ENCODE measurements at regions not wholly inside any gene's neighbourhood (a gene's known extent, or its start where the extent isn't known, plus 50 kb on each side); places are given as distances from the start of the nearest gene placed in this dataset.

DNA sequence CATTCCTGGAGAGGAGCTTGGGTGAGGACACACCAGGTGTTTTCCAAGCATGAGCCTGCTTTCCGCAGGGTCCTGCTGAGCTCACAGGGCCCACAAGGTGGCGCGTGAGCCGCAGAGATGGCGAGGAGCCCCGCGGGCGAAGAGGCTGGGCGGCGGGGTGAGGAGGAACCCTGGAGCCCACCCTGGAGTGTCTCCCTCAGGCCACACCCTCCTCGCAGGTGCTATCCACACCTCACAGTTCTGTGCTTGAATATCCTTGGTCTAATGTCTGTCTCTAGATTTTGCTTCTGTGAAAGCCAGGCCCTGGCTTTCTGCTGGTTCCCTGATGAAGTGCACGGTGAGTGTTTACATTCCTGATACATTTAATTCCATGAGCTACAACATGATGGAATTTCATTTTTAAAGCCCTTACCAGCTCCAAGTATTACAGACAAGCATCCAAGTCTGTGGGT, 433.6 kb downstream of the ACTR3B start:
- in situ Hi-C loops (cut with MboI; ENCODE audit: low sequenced_read_pairs) = no loop called here
- H4K91ac ChIP-seq (ENCODE audit: insufficient read depth, low read depth, low read length) = no peak overlapping the region
- H3K9me3 ChIP-seq (ENCODE audit: control insufficient read depth, insufficient read depth, low read length) = peaks cover 26% of the 10 kb centered on the region
- H3K4me1 ChIP-seq (ENCODE audit: control insufficient read depth, insufficient read depth, low read length) = no peaks in the 10 kb centered on the region
- no peak for TF ChIP-seq RFX5 (IDR thresholded peaks at IDR 0.05; ENCODE audit: low read depth, low read length)
- no peak for TF ChIP-seq SMC3 (IDR thresholded peaks at IDR 0.05; ENCODE audit: low read depth, low read length)
- TF ChIP-seq MXI1 (IDR thresholded peaks at IDR 0.05; ENCODE audit: borderline replicate concordance, low read depth, low read length) = no peak
- TF ChIP-seq POLR2A (IDR thresholded peaks at IDR 0.05; ENCODE audit: low read depth, low read length) = no peak
- TF ChIP-seq MAZ (IDR thresholded peaks at IDR 0.05; ENCODE audit: borderline replicate concordance, low read depth, low read length) = no peak
- TF ChIP-seq CEBPB (IDR thresholded peaks at IDR 0.05; ENCODE audit: low read depth, low read length) = no peak
- TF ChIP-seq BHLHE40 (IDR thresholded peaks at IDR 0.05; ENCODE audit: low read depth, low read length) = no peak
- TF ChIP-seq NFE2L2 (IDR thresholded peaks at IDR 0.05; ENCODE audit: low read depth, low read length) = no peak
- TF ChIP-seq MAFK (IDR thresholded peaks at IDR 0.05; ENCODE audit: low read depth, low read length) = no peak
- no peak for TF ChIP-seq RAD21 (IDR thresholded peaks at IDR 0.05; ENCODE audit: low read length)
- no peak for TF ChIP-seq ELK1 (IDR thresholded peaks at IDR 0.05; ENCODE audit: borderline replicate concordance, low read depth, low read length)
- no peak for TF ChIP-seq CHD1 (IDR thresholded peaks at IDR 0.05; ENCODE audit: low read depth, low read length)
- no peak for TF ChIP-seq RCOR1 (IDR thresholded peaks at IDR 0.05; ENCODE audit: insufficient replicate concordance, low read length)
- no peak for TF ChIP-seq FOS (IDR thresholded peaks at IDR 0.05; ENCODE audit: low read depth, low read length)
- TF ChIP-seq, protein P1, sequence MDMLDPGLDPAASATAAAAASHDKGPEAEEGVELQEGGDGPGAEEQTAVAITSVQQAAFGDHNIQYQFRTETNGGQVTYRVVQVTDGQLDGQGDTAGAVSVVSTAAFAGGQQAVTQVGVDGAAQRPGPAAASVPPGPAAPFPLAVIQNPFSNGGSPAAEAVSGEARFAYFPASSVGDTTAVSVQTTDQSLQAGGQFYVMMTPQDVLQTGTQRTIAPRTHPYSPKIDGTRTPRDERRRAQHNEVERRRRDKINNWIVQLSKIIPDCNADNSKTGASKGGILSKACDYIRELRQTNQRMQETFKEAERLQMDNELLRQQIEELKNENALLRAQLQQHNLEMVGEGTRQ (IDR thresholded peaks at IDR 0.05; ENCODE audit: low read depth, low read length) = no peak
- no peak overlapping the region for H4K8ac ChIP-seq (ENCODE audit: low read depth in 2 of 2, low read length in 2 of 2)
- H3K4me3 ChIP-seq (ENCODE audit: insufficient read depth, low read depth, low read length) = no peak overlapping the region
- ATAC-seq (ENCODE audit: low read depth) (no peak), DNase-seq (no peak)
- H2BK15ac ChIP-seq (ENCODE audit: low read depth, low read length) = no peak overlapping the region
- H2AFZ ChIP-seq (replicated peaks; ENCODE audit: low read length, poor library complexity) = no peak overlapping the region
- H2AK9ac ChIP-seq (replicated peaks; ENCODE audit: low read depth, low read length, poor library complexity) = no peak overlapping the region
- no peaks in the 10 kb centered on the region for H4K20me1 ChIP-seq (ENCODE audit: insufficient read depth, low read length)
- intact Hi-C loops (cut with micrococcal nuclease) = no loop called here
- no peak overlapping the region for H4K5ac ChIP-seq (ENCODE audit: low read depth, low read length)
- no CpG with 5 or more reads among the region's 12 CpGs for WGBS, 2 experiments (ENCODE audit: extremely low coverage in 2 of 2, insufficient read length in 1 of 2)
- no peaks in the 10 kb centered on the region for H3K9me1 ChIP-seq (ENCODE audit: insufficient read depth, low read length)
- H3K14ac ChIP-seq (replicated peaks; ENCODE audit: low read depth, low read length) = no peak overlapping the region
- no peak overlapping the region for H3K4me2 ChIP-seq (ENCODE audit: low read depth, low read length)
- H3K18ac ChIP-seq (ENCODE audit: low read depth, low read length) = no peak overlapping the region
- dilution Hi-C loops (cut with HindIII; ENCODE audit: low sequenced_read_pairs, unreplicated experiment) = no loop called here
- no TSS peak for BruUV-seq (replicated peaks)
- no peak overlapping the region for H3K56ac ChIP-seq (ENCODE audit: extremely low read depth, insufficient read depth, low read length)
- H2BK120ac ChIP-seq (ENCODE audit: low read depth, low read length) = no peak overlapping the region
- POLR2A ChIA-PET (ENCODE audit: unreplicated experiment) = no interaction called here
- no peaks in the 10 kb centered on the region for H3K27me3 ChIP-seq (ENCODE audit: control insufficient read depth, insufficient read depth, low read length)
- H2AK5ac ChIP-seq (ENCODE audit: low read depth, low read length) = no peak overlapping the region
- CTCF ChIA-PET = no interaction called here
- no peak overlapping the region for H2BK5ac ChIP-seq (ENCODE audit: low read depth, low read length, poor library complexity, severe bottlenecking)
- no peak overlapping the region for H3K27ac ChIP-seq (ENCODE audit: insufficient read depth, low read length)
- H3K4ac ChIP-seq (ENCODE audit: low read depth, low read length) = no peak overlapping the region
- no peak overlapping the region for H3K9ac ChIP-seq (ENCODE audit: low read depth, low read length)
- no peak overlapping the region for H3K23ac ChIP-seq (ENCODE audit: low read depth, low read length)
- H3K79me1 ChIP-seq (ENCODE audit: low read depth in 1 of 2, low read length in 2 of 2) = no peaks in the 10 kb centered on the region
- H3K36me3 ChIP-seq (ENCODE audit: control insufficient read depth, insufficient read depth, low read length) = no peaks in the 10 kb centered on the region
- H2BK20ac ChIP-seq (ENCODE audit: low read depth, low read length) = no peak overlapping the region
